ENCODE measurements at regions not wholly inside any gene's neighbourhood (a gene's known extent, or its start where the extent isn't known, plus 50 kb on each side); places are given as distances from the start of the nearest gene placed in this dataset.

GRCh38 chr12:58295268-58295667 is 353.9 kb downstream of the ATP23 start:
- H4K91ac ChIP-seq (ENCODE audit: insufficient read depth, low read depth, low read length), result no peak overlapping the region
- H3K14ac ChIP-seq (replicated peaks; ENCODE audit: low read depth, low read length), result no peak overlapping the region
- no peak overlapping the region for H3K23ac ChIP-seq (ENCODE audit: low read depth, low read length)
- no peak overlapping the region for H2BK5ac ChIP-seq (ENCODE audit: low read depth, low read length, poor library complexity, severe bottlenecking)
- H3K4me2 ChIP-seq (ENCODE audit: low read depth, low read length), result no peak overlapping the region
- no peak overlapping the region for H2AK5ac ChIP-seq (ENCODE audit: low read depth, low read length)
- ATAC-seq (ENCODE audit: low read depth), result no peak
- H2BK20ac ChIP-seq (ENCODE audit: low read depth, low read length), result no peak overlapping the region
- no peak overlapping the region for H2AFZ ChIP-seq (replicated peaks; ENCODE audit: low read length, poor library complexity)
- BruUV-seq (replicated peaks), result no TSS peak
- dilution Hi-C loops (cut with HindIII; ENCODE audit: low sequenced_read_pairs, unreplicated experiment) (no loop called here), in situ Hi-C loops (cut with MboI; ENCODE audit: low sequenced_read_pairs) (no loop called here), intact Hi-C loops (cut with micrococcal nuclease) (no loop called here)
- no peak overlapping the region for H3K18ac ChIP-seq (ENCODE audit: low read depth, low read length)
- no peak for TF ChIP-seq FOS (IDR thresholded peaks at IDR 0.05; ENCODE audit: low read depth, low read length)
- peak; percentile 68 for TF ChIP-seq MAFK (IDR thresholded peaks at IDR 0.05; ENCODE audit: low read depth, low read length)
- H4K5ac ChIP-seq (ENCODE audit: low read depth, low read length), result no peak overlapping the region
- no peak overlapping the region for H2AK9ac ChIP-seq (replicated peaks; ENCODE audit: low read depth, low read length, poor library complexity)
- POLR2A ChIA-PET (ENCODE audit: unreplicated experiment), result no interaction called here
- no peak overlapping the region for H3K27ac ChIP-seq (ENCODE audit: insufficient read depth, low read length)
- no peaks in the 10 kb centered on the region for H3K27me3 ChIP-seq (ENCODE audit: control insufficient read depth, insufficient read depth, low read length)
- no peak overlapping the region for H3K9ac ChIP-seq (ENCODE audit: low read depth, low read length)
- no peak overlapping the region for H2BK120ac ChIP-seq (ENCODE audit: low read depth, low read length)
- no peaks in the 10 kb centered on the region for H3K9me3 ChIP-seq (ENCODE audit: control insufficient read depth, insufficient read depth, low read length)
- H3K4ac ChIP-seq (ENCODE audit: low read depth, low read length), result no peak overlapping the region
- peaks cover 2% of the 10 kb centered on the region; the same call in 1 of the 2 replicates for H3K4me1 ChIP-seq (ENCODE audit: control insufficient read depth, insufficient read depth, low read length)
- H3K36me3 ChIP-seq (ENCODE audit: control insufficient read depth, insufficient read depth, low read length), result no peaks in the 10 kb centered on the region
- no peak for DNase-seq
- H3K9me1 ChIP-seq (ENCODE audit: insufficient read depth, low read length), result no peaks in the 10 kb centered on the region
- no peak overlapping the region for H3K56ac ChIP-seq (ENCODE audit: extremely low read depth, insufficient read depth, low read length)
- H4K8ac ChIP-seq (ENCODE audit: low read depth in 2 of 2, low read length in 2 of 2), result no peak overlapping the region
- no peak overlapping the region for H3K4me3 ChIP-seq (ENCODE audit: insufficient read depth, low read depth, low read length)
- H4K20me1 ChIP-seq (ENCODE audit: insufficient read depth, low read length), result no peaks in the 10 kb centered on the region
- CTCF ChIA-PET, result no interaction called here
- H3K79me1 ChIP-seq (ENCODE audit: low read depth in 1 of 2, low read length in 2 of 2), result no peaks in the 10 kb centered on the region
- no CpG with 5 or more reads among the region's 1 CpG for WGBS, 2 experiments (ENCODE audit: extremely low coverage in 2 of 2, insufficient read length in 1 of 2)
- no peak overlapping the region for H2BK15ac ChIP-seq (ENCODE audit: low read depth, low read length)
